ENCODE measurements at regions not wholly inside any gene's neighbourhood (a gene's known extent, or its start where the extent isn't known, plus 50 kb on each side); places are given as distances from the start of the nearest gene placed in this dataset.

- no peak overlapping the region for H3K4me3 Mint-ChIP-seq
- H2AFZ ChIP-seq (ENCODE audit: insufficient read depth, low read depth, low read length, poor library complexity, severe bottlenecking): no peak overlapping the region
- H3K4me3 ChIP-seq (ENCODE audit: control extremely low read depth in 1 of 5, extremely low read depth in 1 of 5, insufficient read depth in 1 of 5, low read depth in 2 of 5, low read length in 4 of 5): no peak overlapping the region
- ChIA-PET POLR2A (interaction anchor here (0.6 kb wide), 1 partner anchor 670 kb away, joined by 3 read pairs; no protein-coding TSS in a partner anchor), CTCF (no interaction called here)
- no peak overlapping the region for H3K27ac Mint-ChIP-seq
- H3K9me3 ChIP-seq (ENCODE audit: control extremely low read depth in 1 of 3, control insufficient read depth in 2 of 3, insufficient read depth in 1 of 3, low read length in 2 of 3): peaks cover 0 to 4% (median 0%) of the 10 kb centered on the region in 3 donors
- H3K27me3 Mint-ChIP-seq: no peaks in the 10 kb centered on the region
- H4K20me1 ChIP-seq (ENCODE audit: control insufficient read depth, insufficient read depth, low read length, poor library complexity, severe bottlenecking): no peaks in the 10 kb centered on the region
- ATAC-seq (ENCODE audit: low read depth): no peak
- H3K27ac ChIP-seq (ENCODE audit: low read length in 2 of 2): no peak overlapping the region
- no peak for DNase-seq
- no peak overlapping the region for H3K9ac ChIP-seq (ENCODE audit: low read length)
- no peaks in the 10 kb centered on the region for H3K4me1 Mint-ChIP-seq
- TF ChIP-seq EZH2 (IDR thresholded peaks at IDR 0.05; ENCODE audit: borderline replicate concordance, insufficient read depth, low read depth, low read length, poor library complexity, severe bottlenecking) (no peak), CTCF (IDR thresholded peaks at IDR 0.05) (no peak)
- H3K4me2 ChIP-seq (replicated peaks; ENCODE audit: low read depth, low read length, poor library complexity, severe bottlenecking): no peak overlapping the region
- no peaks in the 10 kb centered on the region for H3K27me3 ChIP-seq (replicated peaks in 1 of 4; ENCODE audit: control extremely low read depth in 1 of 4, control insufficient read depth in 3 of 4, insufficient read depth in 4 of 4, low read length in 3 of 4)
- H3K79me2 ChIP-seq (ENCODE audit: control insufficient read depth, insufficient read depth, low read length): no peaks in the 10 kb centered on the region
- intact Hi-C loops (cut with micrococcal nuclease): no loop called here
- peaks cover 8% of the 10 kb centered on the region for H3K9me3 Mint-ChIP-seq (ENCODE audit: insufficient read depth)
- no peaks in the 10 kb centered on the region for H3K4me1 ChIP-seq (ENCODE audit: control insufficient read depth in 2 of 2, insufficient read depth in 2 of 2, low read length in 2 of 2)
- H3K36me3 ChIP-seq (replicated peaks in 1 of 2; ENCODE audit: control extremely low read depth in 1 of 2, control insufficient read depth in 1 of 2, extremely low read depth in 1 of 2, insufficient read depth in 2 of 2, low read length in 1 of 2): no peaks in the 10 kb centered on the region
- 83% methylated on average over 1 of the region's 3 CpGs for WGBS (ENCODE audit: insufficient coverage)
These were observed 695.4 kb upstream of the TMEM132C start for GRCh38 chr12:127571578-127571977.

DNA sequence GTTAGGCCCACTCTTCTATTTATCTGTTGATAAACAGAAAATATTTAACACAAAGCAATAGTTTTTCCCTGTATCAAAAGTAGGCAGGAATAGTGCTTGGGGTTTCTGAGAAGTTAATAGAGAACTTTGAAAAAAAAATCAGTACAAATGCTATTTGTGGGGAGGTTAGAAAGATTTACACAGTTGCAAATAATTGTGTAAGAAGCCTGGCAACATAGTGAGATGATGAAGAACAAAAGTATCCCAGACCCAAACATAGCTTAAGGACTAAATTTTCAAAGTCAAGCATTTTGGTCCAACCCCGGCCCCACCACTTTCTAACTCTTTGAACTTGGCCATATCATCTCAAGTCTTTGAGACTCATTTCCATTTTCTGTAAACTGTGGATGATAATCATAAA, 687.5 kb upstream of the TMEM132C start:
- TF ChIP-seq CTCF (IDR thresholded peaks at IDR 0.05) (no peak), EZH2 (IDR thresholded peaks at IDR 0.05; ENCODE audit: borderline replicate concordance, insufficient read depth, low read depth, low read length, poor library complexity, severe bottlenecking) (no peak)
- no CpG with 5 or more reads among the region's 1 CpG for WGBS (ENCODE audit: insufficient coverage)

More for the DNA sequence above, 687.5 kb upstream of the TMEM132C start:
- H3K27me3 Mint-ChIP-seq: no peaks in the 10 kb centered on the region
- POLR2A ChIA-PET: no interaction called here
- intact Hi-C loops (cut with micrococcal nuclease): no loop called here
- no peak overlapping the region for H3K4me2 ChIP-seq (replicated peaks; ENCODE audit: low read depth, low read length, poor library complexity, severe bottlenecking)
- peaks cover 0 to 4% (median 0%) of the 10 kb centered on the region in 3 donors for H3K9me3 ChIP-seq (ENCODE audit: control extremely low read depth in 1 of 3, control insufficient read depth in 2 of 3, insufficient read depth in 1 of 3, low read length in 2 of 3)
- ATAC-seq (ENCODE audit: low read depth): no peak
- H3K4me1 Mint-ChIP-seq: no peaks in the 10 kb centered on the region
- H3K4me1 ChIP-seq (ENCODE audit: control insufficient read depth in 2 of 2, insufficient read depth in 2 of 2, low read length in 2 of 2): no peaks in the 10 kb centered on the region
- H3K27ac ChIP-seq (ENCODE audit: low read length in 2 of 2): no peak overlapping the region
- no peak overlapping the region for H3K4me3 ChIP-seq (ENCODE audit: control extremely low read depth in 1 of 5, extremely low read depth in 1 of 5, insufficient read depth in 1 of 5, low read depth in 2 of 5, low read length in 4 of 5)
- no peak overlapping the region for H3K9ac ChIP-seq (ENCODE audit: low read length)
- CTCF ChIA-PET: no interaction called here
- no peak overlapping the region for H3K27ac Mint-ChIP-seq
- no peaks in the 10 kb centered on the region for H3K79me2 ChIP-seq (ENCODE audit: control insufficient read depth, insufficient read depth, low read length)
- H3K36me3 ChIP-seq (replicated peaks in 1 of 2; ENCODE audit: control extremely low read depth in 1 of 2, control insufficient read depth in 1 of 2, extremely low read depth in 1 of 2, insufficient read depth in 2 of 2, low read length in 1 of 2): no peaks in the 10 kb centered on the region
- H4K20me1 ChIP-seq (ENCODE audit: control insufficient read depth, insufficient read depth, low read length, poor library complexity, severe bottlenecking): no peaks in the 10 kb centered on the region
- no peaks in the 10 kb centered on the region for H3K27me3 ChIP-seq (replicated peaks in 1 of 4; ENCODE audit: control extremely low read depth in 1 of 4, control insufficient read depth in 3 of 4, insufficient read depth in 4 of 4, low read length in 3 of 4)
- DNase-seq: no peak
- no peak overlapping the region for H2AFZ ChIP-seq (ENCODE audit: insufficient read depth, low read depth, low read length, poor library complexity, severe bottlenecking)
- H3K4me3 Mint-ChIP-seq: no peak overlapping the region
- peaks cover 2% of the 10 kb centered on the region for H3K9me3 Mint-ChIP-seq (ENCODE audit: insufficient read depth)

Data from B cell (primary cell).